K562 (cell line): ENCODE measurements at regions not wholly inside any gene's neighbourhood (a gene's known extent, or its start where the extent isn't known, plus 50 kb on each side); places are given as distances from the start of the nearest gene placed in this dataset.

Source experiments
- ATAC-seq: fragments of 200-7000 bp; cut with Tn5 transposase; 3 replicates; pipeline ENCODE4 v1.9.1; 2020; ENCODE audit warnings: moderate library complexity
- BruUV-seq: library from RNA; stranded (reverse); fragments of 400-500 nt; replicated peaks from 2 replicates; lab custom pipeline; 2021; lab: Mats Ljungman, UMichigan
- CTCF ChIA-PET: fragments of 300-600 bp; formaldehyde crosslinking; extraction: SDS; loops from one replicate; lab custom pipeline; 2021; ENCODE audit warnings: low intra/inter-chr PET ratio; lab: Yijun Ruan, JAX
- POLR2A ChIA-PET: fragments of 300-600, 350-650 bp; sonication (Branson Sonifier 250); formaldehyde crosslinking; extraction: SDS; loops from one replicate; lab custom pipeline; 2021; ENCODE audit warnings: antibody characterized with exemption, inconsistent platforms; lab: Yijun Ruan, JAX
- DNase-seq, 4 experiments: peaks; one replicate each; pipeline versions ENCODE4 v3.0.0 to v3.0.0-alpha.2; 2011 to 2018; ENCODE audit warnings: low spot score in 3 of 4, mixed read lengths in 3 of 4; ENCODE audit errors: extremely low read depth in 1 of 4
- FAIRE-seq: peaks from 2 replicates; lab custom pipeline; 2011; peaks lifted over from hg19 to GRCh38; lab: Jason Lieb, UNC
- H2AFZ ChIP-seq: 2 replicates; pipeline ENCODE4 v1.6.0; 2011; ENCODE audit warnings: low read depth, low read length, control low read depth, inconsistent platforms
- H3K27ac ChIP-seq: fragments of 200-600 bp; 3 replicates; pipeline ENCODE4 v1.8.0; 2011; ENCODE audit warnings: low read depth, mild to moderate bottlenecking, control low read depth, inconsistent platforms, low read length, moderate library complexity, mixed read lengths; ENCODE audit errors: extremely low read depth
- H3K27me3 ChIP-seq, 2 experiments: fragments of 300-600 bp in 1 of 2; 2 replicates in 1 of 2; 3 replicates in 1 of 2; pipeline versions ENCODE4 v1.6.0 to v1.8.0; 2011; ENCODE audit warnings: inconsistent platforms in 2 of 2, low read length in 2 of 2, mild to moderate bottlenecking in 1 of 2, mixed read lengths in 1 of 2, moderate library complexity in 1 of 2; ENCODE audit not compliant: control insufficient read depth in 2 of 2, insufficient read depth in 2 of 2
- H3K36me3 ChIP-seq: fragments of 300-600 bp; 3 replicates; pipeline ENCODE4 v1.8.0; 2011; ENCODE audit warnings: mild to moderate bottlenecking, low read length, inconsistent platforms; ENCODE audit not compliant: control insufficient read depth, insufficient read depth
- H3K4me1 ChIP-seq, 2 experiments: fragments of 200-600 bp in 1 of 2; replicated peaks in 1 of 2; 2 replicates in 1 of 2; 3 replicates in 1 of 2; pipeline versions ENCODE4 v1.5.1 to v1.8.0; 2011; ENCODE audit warnings: inconsistent platforms in 2 of 2, low read length in 2 of 2, mild to moderate bottlenecking in 1 of 2, mixed read lengths in 1 of 2, moderate library complexity in 1 of 2; ENCODE audit not compliant: control insufficient read depth in 2 of 2, insufficient read depth in 2 of 2
- H3K4me2 ChIP-seq: 2 replicates; pipeline ENCODE4 v1.6.1; 2011; ENCODE audit warnings: low read length, control low read depth, inconsistent platforms, mixed read lengths; ENCODE audit not compliant: insufficient read depth
- H3K4me3 ChIP-seq: fragments of 200-600 bp; sonication (generic), shearing (Covaris generic); 2 replicates; pipeline ENCODE4 v1.5.1; 2016; ENCODE audit warnings: control low read depth, inconsistent platforms
- H3K79me2 ChIP-seq: fragments of 200-600 bp; 3 replicates; pipeline ENCODE4 v1.8.0; 2011; ENCODE audit warnings: low read length, inconsistent platforms; ENCODE audit not compliant: control insufficient read depth, insufficient read depth
- H3K9ac ChIP-seq, 2 experiments: 2 replicates each; pipeline versions ENCODE4 v1.6.0 to v1.6.1; 2011; ENCODE audit warnings: low read depth in 2 of 2, low read length in 2 of 2, control low read depth in 1 of 2, inconsistent platforms in 1 of 2, mild to moderate bottlenecking in 1 of 2, mixed read lengths in 1 of 2; ENCODE audit not compliant: insufficient read depth in 1 of 2
- H3K9me1 ChIP-seq: one replicate; pipeline ENCODE4 v1.6.0; 2011; ENCODE audit warnings: inconsistent platforms, mild to moderate bottlenecking, low read length, moderate library complexity; ENCODE audit not compliant: control insufficient read depth, insufficient read depth
- H3K9me3 ChIP-seq: replicated peaks from 2 replicates; pipeline ENCODE4 v1.5.1; 2011; ENCODE audit warnings: low read depth, low read length, inconsistent platforms; ENCODE audit not compliant: control insufficient read depth, insufficient read depth
- H4K20me1 ChIP-seq: replicated peaks from 2 replicates; pipeline ENCODE4 v1.6.1; 2011; ENCODE audit warnings: low read length, inconsistent platforms, mixed read lengths; ENCODE audit not compliant: control insufficient read depth, insufficient read depth
- BACH1 ChIP-seq: fragments of 200-800 bp; sonication (Bioruptor generic); IDR thresholded peaks from 2 replicates; pipeline ENCODE4 v1.6.1; 2016; ENCODE audit warnings: missing genetic modification characterization, missing compliant biosample characterization
- CREB3 ChIP-seq: fragments of 450-650 bp; conservative IDR thresholded peaks from 2 replicates; pipeline ENCODE4 v1.6.1; 2016; ENCODE audit warnings: missing genetic modification characterization, low read depth, mild to moderate bottlenecking, missing compliant biosample characterization, moderate library complexity
- DMBX1 ChIP-seq: fragments of 250-450 bp; sonication (Bioruptor Pico); IDR thresholded peaks from 2 replicates; pipeline ENCODE4 v1.8.0; 2022; ENCODE audit warnings: inconsistent platforms, mild to moderate bottlenecking, moderate library complexity, borderline replicate concordance
- MAFG ChIP-seq: fragments of 450-650 bp; conservative IDR thresholded peaks from 2 replicates; pipeline ENCODE4 v1.6.1; 2016; ENCODE audit warnings: missing genetic modification characterization, missing compliant biosample characterization
- MYNN ChIP-seq, 2 experiments: sonication (generic); formaldehyde crosslinking in 1 of 2; IDR thresholded peaks; 2 replicates each; pipeline versions ENCODE4 v1.5.0 to v1.6.1; 2016 to 2020; ENCODE audit warnings: antibody characterized with exemption in 1 of 2, missing genetic modification reagents in 1 of 2
- PRDM10 ChIP-seq: fragments of 450-650 bp; IDR thresholded peaks from 2 replicates; pipeline ENCODE4 v1.6.1; 2018; ENCODE audit not compliant: partially characterized antibody
- RBM15 ChIP-seq: fragments of 200-400 bp; formaldehyde crosslinking; IDR thresholded peaks from 2 replicates; pipeline ENCODE4 v1.6.1; 2018; ENCODE audit warnings: mild to moderate bottlenecking, low read length, moderate library complexity; ENCODE audit not compliant: insufficient read depth
- SIX5 ChIP-seq, 2 experiments: IDR thresholded peaks; 2 replicates each; pipeline ENCODE4 v1.6.1; 2011; ENCODE audit warnings: low read length in 2 of 2, borderline replicate concordance in 1 of 2, low read depth in 1 of 2, mild to moderate bottlenecking in 1 of 2, moderate library complexity in 1 of 2; ENCODE audit not compliant: insufficient read depth in 1 of 2
- SMARCC2 ChIP-seq: fragments of 450-650 bp; IDR thresholded peaks from 2 replicates; pipeline ENCODE4 v1.6.1; 2017; ENCODE audit warnings: antibody characterized with exemption, moderate library complexity, mild to moderate bottlenecking, low read depth
- SNRNP70 ChIP-seq: fragments of 200-400 bp; formaldehyde crosslinking; optimal IDR thresholded peaks from 2 replicates; pipeline ENCODE3; 2017; ENCODE audit warnings: low read depth, low read length
- TAF9B ChIP-seq: fragments of 450-650 bp; IDR thresholded peaks from 2 replicates; pipeline ENCODE4 v1.6.1; 2018; ENCODE audit warnings: mild to moderate bottlenecking; ENCODE audit not compliant: partially characterized antibody
- U2AF2 ChIP-seq: fragments of 200-400 bp; formaldehyde crosslinking; optimal IDR thresholded peaks from 2 replicates; pipeline ENCODE3; 2017; ENCODE audit warnings: low read depth, mild to moderate bottlenecking, low read length
- WGBS: fragments of 100-300 bp; shearing (Covaris generic); methylation state at CpG from one replicate; pipeline ENCODE4 v1.1.6; 2016; ENCODE audit warnings: low coverage, mixed read lengths; ENCODE audit not compliant: insufficient coverage; ENCODE audit errors: missing lambda C conversion rate; 5-methylcytosine and 5-hydroxymethylcytosine counted together
- in situ Hi-C: fragments of 300-500 bp; cut with MboI; formaldehyde crosslinking; loops from 4 replicates; pipeline ENCODE4 v1.15.0; 2018; ENCODE audit warnings: inconsistent platforms, mixed read lengths
- intact Hi-C: fragments of 100-400 bp; cut with micrococcal nuclease; formaldehyde crosslinking; loops from 2 replicates; pipeline ENCODE4 v1.14.2; 2022

GRCh38 chr16:7270823-7271222 lies 61.8 kb upstream of the RBFOX1 start:
- CTCF ChIA-PET, result no interaction called here
- Histone ChIP-seq H3K9ac (no peak overlapping the region), H3K27me3 (no peaks in the 10 kb centered on the region), H3K4me1 (no peaks in the 10 kb centered on the region; a peak in 1 of 5 replicates), H2AFZ (no peak overlapping the region), H3K9me1 (no peaks in the 10 kb centered on the region), H4K20me1 (no peaks in the 10 kb centered on the region), H3K36me3 (no peaks in the 10 kb centered on the region), H3K79me2 (no peaks in the 10 kb centered on the region), H3K4me3 (no peak overlapping the region), H3K9me3 (no peaks in the 10 kb centered on the region), H3K4me2 (no peak overlapping the region), H3K27ac (no peak overlapping the region)
- in situ Hi-C loops (no loop called here), intact Hi-C loops (no loop called here)
- POLR2A ChIA-PET, result interaction anchor here (0.8 kb wide), 1 partner anchor 20 kb away, joined by 3 read pairs; no protein-coding TSS in a partner anchor
- 0% methylated on average over 3 of the region's 3 CpGs for WGBS
- no peak for FAIRE-seq
- ATAC-seq, result no peak
- TF ChIP-seq SNRNP70 (no peak), SIX5 (IDR thresholded peaks at IDR 0.05; ENCODE audit: borderline replicate concordance in 1 of 2, insufficient read depth in 1 of 2, low read depth in 1 of 2, low read length in 2 of 2) (no peak), TAF9B (no peak), SMARCC2 (no peak), MAFG (tag) (no peak)
- no peak for DNase-seq
- no TSS peak for BruUV-seq

- Histone ChIP-seq H2AFZ (no peak overlapping the region), H3K27me3 (no peaks in the 10 kb centered on the region), H3K4me1 (no peaks in the 10 kb centered on the region; a peak in 1 of 5 replicates), H3K79me2 (no peaks in the 10 kb centered on the region), H3K27ac (no peak overlapping the region), H3K4me3 (no peak overlapping the region), H4K20me1 (no peaks in the 10 kb centered on the region), H3K4me2 (no peak overlapping the region), H3K9me1 (no peaks in the 10 kb centered on the region), H3K9ac (no peak overlapping the region), H3K36me3 (no peaks in the 10 kb centered on the region), H3K9me3 (no peaks in the 10 kb centered on the region)
- BruUV-seq, result no TSS peak
- intact Hi-C loops (no loop called here), in situ Hi-C loops (no loop called here)
- ChIA-PET POLR2A (interaction anchor here (0.8 kb wide), 1 partner anchor 21 kb away, joined by 3 read pairs; no protein-coding TSS in a partner anchor), CTCF (no interaction called here)
- WGBS, result 0% methylated on average over 4 of the region's 4 CpGs
- ATAC-seq (no peak), FAIRE-seq (no peak), DNase-seq (no peak)
- TF ChIP-seq PRDM10 (no peak), CREB3 (tag) (no peak), RBM15 (no peak), MYNN (IDR thresholded peaks at IDR 0.05) (no peak), MYNN (CRISPR knock-in tag; IDR thresholded peaks at IDR 0.05) (no peak), BACH1 (tag) (no peak), U2AF2 (no peak), DMBX1 (no peak)
Observed at GRCh38 chr16:7270006-7270405, 62.6 kb upstream of the RBFOX1 start.
